HepG2 (cell line): ENCODE measurements at regions not wholly inside any gene's neighbourhood (a gene's known extent, or its start where the extent isn't known, plus 50 kb on each side); places are given as distances from the start of the nearest gene placed in this dataset.

Source experiments
- ATAC-seq: fragments of 200-7000 bp; cut with Tn5 transposase; 3 replicates; pipeline ENCODE4 v1.9.1; 2020; ENCODE audit warnings: mild to moderate bottlenecking, moderate library complexity
- BruUV-seq: library from RNA; stranded (reverse); fragments of 400-500 nt; replicated peaks from 2 replicates; lab custom pipeline; 2021; lab: Mats Ljungman, UMichigan
- CTCF ChIA-PET: fragments of 300-600 bp; formaldehyde crosslinking; extraction: SDS; loops from one replicate; lab custom pipeline; 2021; ENCODE audit warnings: low total read pairs, inconsistent platforms, low intra/inter-chr PET ratio; lab: Yijun Ruan, JAX
- POLR2A ChIA-PET: fragments of 350-600 bp; sonication (Branson Sonifier 250); formaldehyde crosslinking; loops from one replicate; lab custom pipeline; 2020; ENCODE audit warnings: antibody characterized with exemption, inconsistent platforms; lab: Yijun Ruan, JAX
- DNase-seq: peaks from one replicate; pipeline ENCODE4 v3.0.0-alpha.2; 2015; ENCODE audit warnings: low spot score
- FAIRE-seq: peaks from 3 replicates; lab custom pipeline; 2011; peaks lifted over from hg19 to GRCh38; lab: Jason Lieb, UNC
- H2AFZ ChIP-seq: one replicate; pipeline ENCODE4 v1.6.1; 2011; ENCODE audit warnings: low read length, inconsistent platforms
- H3K27ac ChIP-seq: fragments of 300-600 bp; 3 replicates; pipeline ENCODE4 v1.8.0; 2011; ENCODE audit warnings: mixed run types, mild to moderate bottlenecking, mixed read lengths, low read length, inconsistent platforms; ENCODE audit not compliant: insufficient read depth; ENCODE audit errors: extremely low read length
- H3K27me3 ChIP-seq, 2 experiments: fragments of 200-600 bp in 1 of 2; 2 replicates in 1 of 2; 3 replicates in 1 of 2; pipeline versions ENCODE4 v1.6.0 to v1.8.0; 2011; ENCODE audit warnings: low read length in 2 of 2, mild to moderate bottlenecking in 2 of 2, moderate library complexity in 2 of 2, inconsistent platforms in 1 of 2; ENCODE audit not compliant: insufficient read depth in 2 of 2, control insufficient read depth in 1 of 2
- H3K36me3 ChIP-seq, 2 experiments: fragments of 200-600 bp in 1 of 2; replicated peaks in 1 of 2; 2 replicates in 1 of 2; 3 replicates in 1 of 2; pipeline versions ENCODE4 v1.5.1 to v1.8.0; 2011; ENCODE audit warnings: low read length in 2 of 2, inconsistent platforms in 1 of 2; ENCODE audit not compliant: insufficient read depth in 2 of 2, control insufficient read depth in 1 of 2
- H3K4me1 ChIP-seq: 2 replicates; pipeline ENCODE4 v1.5.1; 2012; ENCODE audit warnings: low read length, inconsistent platforms; ENCODE audit not compliant: insufficient read depth
- H3K4me2 ChIP-seq: 2 replicates; pipeline ENCODE4 v1.6.0; 2011; ENCODE audit warnings: low read depth, low read length, inconsistent platforms
- H3K4me3 ChIP-seq, 3 experiments: fragments of 200-600 bp in 1 of 3; sonication (generic), shearing (Covaris generic) in 1 of 3; replicated peaks in 1 of 3; 2 replicates each; pipeline ENCODE4 v1.5.1; 2011 to 2016; ENCODE audit warnings: low read length in 3 of 3, inconsistent platforms in 2 of 3, low read depth in 2 of 3, mild to moderate bottlenecking in 2 of 3, control low read depth in 1 of 3, mixed read lengths in 1 of 3; ENCODE audit not compliant: insufficient read depth in 1 of 3
- H3K79me2 ChIP-seq: one replicate; pipeline ENCODE4 v1.6.1; 2011; ENCODE audit warnings: low read length, inconsistent platforms; ENCODE audit not compliant: insufficient read depth
- H3K9ac ChIP-seq: 2 replicates; pipeline ENCODE4 v1.6.0; 2011; ENCODE audit warnings: mild to moderate bottlenecking, low read depth, low read length, inconsistent platforms; ENCODE audit not compliant: insufficient read depth
- H3K9me3 ChIP-seq: 2 replicates; pipeline ENCODE4 v1.5.1; 2012; ENCODE audit warnings: mild to moderate bottlenecking, low read length
- H4K20me1 ChIP-seq: 2 replicates; pipeline ENCODE4 v1.6.0; 2011; ENCODE audit warnings: inconsistent platforms, mild to moderate bottlenecking, low read length, moderate library complexity; ENCODE audit not compliant: insufficient read depth
- RXRB ChIP-seq: IDR thresholded peaks from 2 replicates; pipeline ENCODE4 v1.6.1; 2016; ENCODE audit warnings: borderline replicate concordance, missing genetic modification reagents, missing compliant biosample characterization
- THAP11 ChIP-seq: IDR thresholded peaks from 2 replicates; pipeline ENCODE4 v1.6.1; 2016; ENCODE audit warnings: missing biosample characterization, missing genetic modification reagents
- ZNF530 ChIP-seq: sonication (generic); formaldehyde crosslinking; IDR thresholded peaks from 2 replicates; pipeline ENCODE4 v1.5.0; 2020; ENCODE audit warnings: low read depth, mild to moderate bottlenecking, missing genetic modification reagents
- ZNF773 ChIP-seq: sonication (generic); formaldehyde crosslinking; IDR thresholded peaks from 2 replicates; pipeline ENCODE4 v1.4.0; 2020; ENCODE audit warnings: missing genetic modification reagents, borderline replicate concordance
- in situ Hi-C: cut with HindIII; loops from 2 replicates; pipeline ENCODE4 v1.10.0; 2017; ENCODE audit warnings: low pct_unique_long_range_greater_than_20kb; ENCODE audit not compliant: extremely low pct_ligation_motif_present
- intact Hi-C: fragments of 100-400 bp; cut with micrococcal nuclease; formaldehyde crosslinking; loops from one replicate; pipeline ENCODE4 v1.10.0; 2022; ENCODE audit not compliant: unreplicated experiment
- TF ChIP-seq, protein P1 (sequence below): sonication (generic); formaldehyde crosslinking; IDR thresholded peaks from 2 replicates; pipeline ENCODE4 v1.8.1; 2023; ENCODE audit warnings: mild to moderate bottlenecking, missing genetic modification reagents
- TF ChIP-seq, protein P2 (sequence below), 2 experiments: sonication (generic) in 1 of 2; formaldehyde crosslinking in 1 of 2; IDR thresholded peaks; 2 replicates each; pipeline versions ENCODE4 v1.4.0 to v1.6.1; 2018 to 2020; ENCODE audit warnings: missing genetic modification reagents in 2 of 2, borderline replicate concordance in 1 of 2, low read depth in 1 of 2, mild to moderate bottlenecking in 1 of 2, missing biosample characterization in 1 of 2
- TF ChIP-seq, protein P3 (sequence below): sonication (generic); formaldehyde crosslinking; IDR thresholded peaks from 2 replicates; pipeline ENCODE4 v1.4.0; 2020; ENCODE audit warnings: missing genetic modification reagents
- TF ChIP-seq, protein P4 (sequence below): sonication (generic); formaldehyde crosslinking; IDR thresholded peaks from 2 replicates; pipeline ENCODE4 v1.5.0; 2020; ENCODE audit warnings: missing genetic modification reagents
- TF ChIP-seq, protein P5 (sequence below): sonication (generic); formaldehyde crosslinking; IDR thresholded peaks from 2 replicates; pipeline ENCODE4 v1.4.0; 2020; ENCODE audit warnings: missing genetic modification reagents

DNA sequence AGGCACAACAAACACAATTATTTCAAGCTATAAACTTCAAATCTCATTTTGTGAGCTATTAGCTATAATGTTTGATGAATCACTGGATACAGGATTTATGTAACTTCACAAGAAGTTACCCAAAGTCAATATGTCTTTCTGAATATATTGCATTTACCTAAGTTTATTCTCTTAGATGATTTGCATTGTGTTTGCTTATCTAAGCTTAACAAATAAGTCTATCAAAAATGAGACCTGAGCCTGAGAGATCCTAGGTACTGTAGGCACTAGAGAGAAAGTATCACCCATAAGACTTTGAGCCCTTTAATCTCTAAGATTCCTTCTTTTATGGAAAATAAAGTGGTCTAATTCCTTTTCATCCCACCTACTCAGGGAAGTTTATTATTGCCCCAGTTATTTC is 178.2 kb downstream of the NAF1 start:
- H3K4me3 ChIP-seq, result no peak overlapping the region
- DNase-seq, result no peak
- ATAC-seq, result no peak
- BruUV-seq, result no TSS peak
- no peak for FAIRE-seq
- H3K9me3 ChIP-seq, result no peaks in the 10 kb centered on the region
- H3K4me1 ChIP-seq, result no peaks in the 10 kb centered on the region
- H3K27me3 ChIP-seq, result no peaks in the 10 kb centered on the region
- no peak overlapping the region for H2AFZ ChIP-seq
- in situ Hi-C loops, result no loop called here
- H3K9ac ChIP-seq, result no peak overlapping the region
- H3K27ac ChIP-seq, result no peak overlapping the region
- ChIA-PET CTCF (no interaction called here), POLR2A (no interaction called here)
- H3K36me3 ChIP-seq, result no peaks in the 10 kb centered on the region
- H4K20me1 ChIP-seq, result no peaks in the 10 kb centered on the region
- intact Hi-C loops, result no loop called here
- H3K4me2 ChIP-seq, result no peak overlapping the region
- no peaks in the 10 kb centered on the region for H3K79me2 ChIP-seq
- TF ChIP-seq, protein P1, sequence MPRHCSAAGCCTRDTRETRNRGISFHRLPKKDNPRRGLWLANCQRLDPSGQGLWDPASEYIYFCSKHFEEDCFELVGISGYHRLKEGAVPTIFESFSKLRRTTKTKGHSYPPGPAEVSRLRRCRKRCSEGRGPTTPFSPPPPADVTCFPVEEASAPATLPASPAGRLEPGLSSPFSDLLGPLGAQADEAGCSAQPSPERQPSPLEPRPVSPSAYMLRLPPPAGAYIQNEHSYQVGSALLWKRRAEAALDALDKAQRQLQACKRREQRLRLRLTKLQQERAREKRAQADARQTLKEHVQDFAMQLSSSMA (CRISPR knock-in tag), result no peak
- TF ChIP-seq, protein P2, sequence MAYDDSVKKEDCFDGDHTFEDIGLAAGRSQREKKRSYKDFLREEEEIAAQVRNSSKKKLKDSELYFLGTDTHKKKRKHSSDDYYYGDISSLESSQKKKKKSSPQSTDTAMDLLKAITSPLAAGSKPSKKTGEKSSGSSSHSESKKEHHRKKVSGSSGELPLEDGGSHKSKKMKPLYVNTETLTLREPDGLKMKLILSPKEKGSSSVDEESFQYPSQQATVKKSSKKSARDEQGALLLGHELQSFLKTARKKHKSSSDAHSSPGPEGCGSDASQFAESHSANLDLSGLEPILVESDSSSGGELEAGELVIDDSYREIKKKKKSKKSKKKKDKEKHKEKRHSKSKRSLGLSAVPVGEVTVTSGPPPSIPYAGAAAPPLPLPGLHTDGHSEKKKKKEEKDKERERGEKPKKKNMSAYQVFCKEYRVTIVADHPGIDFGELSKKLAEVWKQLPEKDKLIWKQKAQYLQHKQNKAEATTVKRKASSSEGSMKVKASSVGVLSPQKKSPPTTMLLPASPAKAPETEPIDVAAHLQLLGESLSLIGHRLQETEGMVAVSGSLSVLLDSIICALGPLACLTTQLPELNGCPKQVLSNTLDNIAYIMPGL (CRISPR knock-in tag; IDR thresholded peaks at IDR 0.05; ENCODE audit: borderline replicate concordance in 1 of 2, low read depth in 1 of 2), result no peak
- TF ChIP-seq RXRB (CRISPR knock-in tag) (no peak), ZNF773 (no peak), ZNF530 (CRISPR knock-in tag) (no peak), THAP11 (CRISPR knock-in tag) (no peak)
- TF ChIP-seq, protein P3, sequence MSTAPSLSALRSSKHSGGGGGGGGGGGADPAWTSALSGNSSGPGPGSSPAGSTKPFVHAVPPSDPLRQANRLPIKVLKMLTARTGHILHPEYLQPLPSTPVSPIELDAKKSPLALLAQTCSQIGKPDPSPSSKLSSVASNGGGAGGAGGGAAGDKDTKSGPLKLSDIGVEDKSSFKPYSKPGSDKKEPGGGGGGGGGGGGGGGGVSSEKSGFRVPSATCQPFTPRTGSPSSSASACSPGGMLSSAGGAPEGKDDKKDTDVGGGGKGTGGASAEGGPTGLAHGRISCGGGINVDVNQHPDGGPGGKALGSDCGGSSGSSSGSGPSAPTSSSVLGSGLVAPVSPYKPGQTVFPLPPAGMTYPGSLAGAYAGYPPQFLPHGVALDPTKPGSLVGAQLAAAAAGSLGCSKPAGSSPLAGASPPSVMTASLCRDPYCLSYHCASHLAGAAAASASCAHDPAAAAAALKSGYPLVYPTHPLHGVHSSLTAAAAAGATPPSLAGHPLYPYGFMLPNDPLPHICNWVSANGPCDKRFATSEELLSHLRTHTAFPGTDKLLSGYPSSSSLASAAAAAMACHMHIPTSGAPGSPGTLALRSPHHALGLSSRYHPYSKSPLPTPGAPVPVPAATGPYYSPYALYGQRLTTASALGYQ (CRISPR knock-in tag), result no peak
- TF ChIP-seq, protein P4, sequence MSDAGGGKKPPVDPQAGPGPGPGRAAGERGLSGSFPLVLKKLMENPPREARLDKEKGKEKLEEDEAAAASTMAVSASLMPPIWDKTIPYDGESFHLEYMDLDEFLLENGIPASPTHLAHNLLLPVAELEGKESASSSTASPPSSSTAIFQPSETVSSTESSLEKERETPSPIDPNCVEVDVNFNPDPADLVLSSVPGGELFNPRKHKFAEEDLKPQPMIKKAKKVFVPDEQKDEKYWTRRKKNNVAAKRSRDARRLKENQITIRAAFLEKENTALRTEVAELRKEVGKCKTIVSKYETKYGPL (CRISPR knock-in tag), result no peak
- TF ChIP-seq, protein P5, sequence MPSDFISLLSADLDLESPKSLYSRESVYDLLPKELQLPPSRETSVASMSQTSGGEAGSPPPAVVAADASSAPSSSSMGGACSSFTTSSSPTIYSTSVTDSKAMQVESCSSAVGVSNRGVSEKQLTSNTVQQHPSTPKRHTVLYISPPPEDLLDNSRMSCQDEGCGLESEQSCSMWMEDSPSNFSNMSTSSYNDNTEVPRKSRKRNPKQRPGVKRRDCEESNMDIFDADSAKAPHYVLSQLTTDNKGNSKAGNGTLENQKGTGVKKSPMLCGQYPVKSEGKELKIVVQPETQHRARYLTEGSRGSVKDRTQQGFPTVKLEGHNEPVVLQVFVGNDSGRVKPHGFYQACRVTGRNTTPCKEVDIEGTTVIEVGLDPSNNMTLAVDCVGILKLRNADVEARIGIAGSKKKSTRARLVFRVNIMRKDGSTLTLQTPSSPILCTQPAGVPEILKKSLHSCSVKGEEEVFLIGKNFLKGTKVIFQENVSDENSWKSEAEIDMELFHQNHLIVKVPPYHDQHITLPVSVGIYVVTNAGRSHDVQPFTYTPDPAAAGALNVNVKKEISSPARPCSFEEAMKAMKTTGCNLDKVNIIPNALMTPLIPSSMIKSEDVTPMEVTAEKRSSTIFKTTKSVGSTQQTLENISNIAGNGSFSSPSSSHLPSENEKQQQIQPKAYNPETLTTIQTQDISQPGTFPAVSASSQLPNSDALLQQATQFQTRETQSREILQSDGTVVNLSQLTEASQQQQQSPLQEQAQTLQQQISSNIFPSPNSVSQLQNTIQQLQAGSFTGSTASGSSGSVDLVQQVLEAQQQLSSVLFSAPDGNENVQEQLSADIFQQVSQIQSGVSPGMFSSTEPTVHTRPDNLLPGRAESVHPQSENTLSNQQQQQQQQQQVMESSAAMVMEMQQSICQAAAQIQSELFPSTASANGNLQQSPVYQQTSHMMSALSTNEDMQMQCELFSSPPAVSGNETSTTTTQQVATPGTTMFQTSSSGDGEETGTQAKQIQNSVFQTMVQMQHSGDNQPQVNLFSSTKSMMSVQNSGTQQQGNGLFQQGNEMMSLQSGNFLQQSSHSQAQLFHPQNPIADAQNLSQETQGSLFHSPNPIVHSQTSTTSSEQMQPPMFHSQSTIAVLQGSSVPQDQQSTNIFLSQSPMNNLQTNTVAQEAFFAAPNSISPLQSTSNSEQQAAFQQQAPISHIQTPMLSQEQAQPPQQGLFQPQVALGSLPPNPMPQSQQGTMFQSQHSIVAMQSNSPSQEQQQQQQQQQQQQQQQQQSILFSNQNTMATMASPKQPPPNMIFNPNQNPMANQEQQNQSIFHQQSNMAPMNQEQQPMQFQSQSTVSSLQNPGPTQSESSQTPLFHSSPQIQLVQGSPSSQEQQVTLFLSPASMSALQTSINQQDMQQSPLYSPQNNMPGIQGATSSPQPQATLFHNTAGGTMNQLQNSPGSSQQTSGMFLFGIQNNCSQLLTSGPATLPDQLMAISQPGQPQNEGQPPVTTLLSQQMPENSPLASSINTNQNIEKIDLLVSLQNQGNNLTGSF (CRISPR knock-in tag), result no peak
- TF ChIP-seq, all 625 proteins: peak for 0
